ENCODE measurements at regions not wholly inside any gene's neighbourhood (a gene's known extent, or its start where the extent isn't known, plus 50 kb on each side); places are given as distances from the start of the nearest gene placed in this dataset.

- TF ChIP-seq CTCF (IDR thresholded peaks at IDR 0.05; ENCODE audit: insufficient read depth, low read length) (no peak), SPI1 (IDR thresholded peaks at IDR 0.05; ENCODE audit: borderline replicate concordance, low read depth) (no peak), GABPA (IDR thresholded peaks at IDR 0.05; ENCODE audit: low read depth) (no peak), REST (IDR thresholded peaks at IDR 0.05; ENCODE audit: insufficient replicate concordance, low read depth) (no peak)
Measured at GRCh38 chr21:43301409-43302061, 125.4 kb downstream of the SIK1 start.
